Stimulated activated CD8-positive, alpha-beta memory T cell treated with anti-CD3 and anti-CD28 coated beads, Interleukin-12 subunit alpha, Interleukin-12 subunit beta, amount 100 ng/mL, for 1 hour (primary cell): ENCODE measurements at regions not wholly inside any gene's neighbourhood (a gene's known extent, or its start where the extent isn't known, plus 50 kb on each side); places are given as distances from the start of the nearest gene placed in this dataset.
"Not testable (repeated sequence)": the region's sequence is repeated elsewhere in the genome, so short reads cannot be mapped to it uniquely, and the experiment has no call there.

Source experiments
- DNase-seq: peaks from one replicate; pipeline ENCODE4 v3.0.0-alpha.2; 2020; ENCODE audit warnings: low read depth

DNA sequence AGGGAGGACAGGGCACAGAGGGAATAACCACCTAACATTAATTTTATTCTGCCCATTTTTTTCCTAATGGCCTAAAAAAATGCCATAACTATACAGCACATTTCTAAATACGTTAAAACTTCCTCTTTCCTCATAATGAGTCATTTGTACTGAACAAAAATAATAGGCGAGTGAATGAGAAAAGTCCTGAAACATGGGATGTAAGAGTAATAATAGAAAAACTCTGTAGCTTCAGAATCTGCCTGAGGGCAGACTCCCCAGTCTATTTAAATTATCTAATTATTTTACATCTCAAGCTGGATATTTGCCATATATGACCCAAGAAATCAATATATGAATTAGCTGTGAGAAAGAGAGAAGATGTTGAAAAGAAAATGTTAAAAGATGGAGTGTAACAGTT is 285.1 kb downstream of the TMX3 start:
- no peak for DNase-seq

DNA sequence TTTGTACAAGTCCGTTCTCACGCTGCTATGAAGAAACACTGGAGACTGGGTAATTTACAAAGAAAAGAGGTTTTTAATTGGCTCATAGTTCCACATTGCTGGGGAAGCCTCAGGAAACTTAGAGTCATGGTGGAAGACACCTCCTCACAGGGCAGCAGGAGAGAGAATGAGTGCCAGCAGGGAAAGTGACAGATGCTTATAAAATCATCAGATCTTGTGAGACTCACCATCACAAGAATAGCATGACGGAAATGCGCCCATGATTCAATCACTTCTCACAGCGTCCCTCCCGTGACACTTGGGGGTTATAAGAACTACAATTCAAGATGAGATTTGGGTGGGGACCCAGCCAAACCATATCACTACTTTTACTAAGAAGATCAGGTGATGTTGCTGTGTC is 285.8 kb downstream of the TMX3 start:
- no peak for DNase-seq

DNA sequence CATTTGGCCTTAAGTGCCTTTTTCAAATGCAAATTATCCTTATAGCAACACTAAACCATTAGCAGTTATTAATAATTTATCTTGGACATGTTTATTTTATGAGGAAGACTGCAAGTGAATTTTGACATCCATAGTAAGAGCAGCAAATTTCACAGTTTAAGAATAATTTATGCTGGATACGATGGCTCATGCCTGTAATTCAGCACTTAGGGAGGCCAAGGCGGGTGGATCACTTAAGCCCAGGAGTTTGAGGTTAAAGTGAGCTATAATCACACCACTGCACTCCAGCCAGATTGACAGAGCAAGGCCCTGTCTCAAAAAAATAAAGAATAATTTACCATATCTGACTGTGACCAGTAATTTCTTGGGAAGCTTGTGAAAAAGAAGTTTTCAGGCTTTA is 286.2 kb downstream of the TMX3 start:
- no peak for DNase-seq

DNA sequence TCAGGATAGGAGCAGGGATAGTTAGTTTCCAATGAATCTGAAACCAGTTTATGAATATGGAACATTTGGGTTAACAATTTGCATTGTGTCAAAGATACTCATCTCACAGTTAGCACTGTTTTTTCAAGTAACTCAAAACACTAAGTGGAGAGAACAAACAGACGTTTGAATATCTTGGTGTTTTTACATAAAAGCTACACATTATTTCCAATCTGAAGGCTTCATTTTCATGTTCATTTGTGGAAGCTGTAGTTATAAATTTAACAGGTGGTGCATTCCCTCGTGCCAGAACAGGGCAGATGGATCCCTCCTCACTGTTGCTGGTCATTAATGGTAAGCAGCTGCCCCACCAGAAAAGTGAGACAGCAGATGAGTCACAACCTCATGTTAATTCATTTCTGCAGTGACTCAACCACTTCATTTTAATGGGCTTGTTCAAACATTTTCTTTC is 286.9 kb downstream of the TMX3 start:
- DNase-seq: no peak

DNA sequence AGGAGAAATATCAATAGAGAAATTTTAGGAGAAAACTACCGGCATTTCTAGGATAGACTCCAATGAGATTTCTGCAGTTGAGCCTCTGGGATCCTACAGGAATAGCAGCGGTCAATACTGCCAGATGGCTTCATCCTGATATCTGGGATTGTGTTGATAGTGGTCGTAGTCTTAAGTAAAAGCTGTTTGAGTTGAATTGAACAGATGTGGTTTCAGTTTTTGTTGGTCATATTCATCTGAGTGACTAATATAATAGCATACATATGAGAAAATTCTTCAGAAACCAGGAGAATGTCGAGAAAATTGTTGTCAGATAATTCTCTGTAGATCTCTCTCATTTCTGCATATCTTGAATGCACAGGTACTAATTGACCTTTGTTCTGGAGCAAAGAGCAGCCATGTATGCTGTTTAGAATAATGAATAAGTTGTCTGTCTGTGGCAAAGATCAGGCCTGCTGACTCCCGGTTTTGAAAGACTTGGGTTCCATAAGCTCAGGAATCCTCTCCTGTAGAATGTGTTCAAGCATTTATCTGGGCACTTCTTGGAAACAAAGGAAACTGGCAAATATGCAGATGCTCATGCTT is 288.1 kb downstream of the TMX3 start:
- DNase-seq: no peak

DNA sequence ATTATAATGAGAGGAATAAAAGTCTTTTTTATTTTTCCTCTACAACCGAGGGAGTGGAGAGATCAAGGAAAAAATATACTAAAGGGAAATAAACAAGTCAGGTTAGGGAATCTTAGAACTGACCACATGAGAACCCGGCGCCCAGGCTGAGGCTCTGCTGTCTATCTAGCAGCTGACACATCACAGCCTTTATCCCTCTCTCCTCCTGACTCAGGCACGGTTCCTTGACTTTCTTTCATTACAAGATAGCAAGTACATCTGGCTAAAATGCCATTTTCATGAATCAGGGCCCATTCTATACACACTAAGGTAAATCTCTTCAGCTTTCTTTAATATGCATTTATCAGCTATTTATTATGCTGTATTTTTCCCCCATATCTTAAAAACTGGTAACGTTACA is 296.0 kb downstream of the TMX3 start:
- DNase-seq: no peak

DNA sequence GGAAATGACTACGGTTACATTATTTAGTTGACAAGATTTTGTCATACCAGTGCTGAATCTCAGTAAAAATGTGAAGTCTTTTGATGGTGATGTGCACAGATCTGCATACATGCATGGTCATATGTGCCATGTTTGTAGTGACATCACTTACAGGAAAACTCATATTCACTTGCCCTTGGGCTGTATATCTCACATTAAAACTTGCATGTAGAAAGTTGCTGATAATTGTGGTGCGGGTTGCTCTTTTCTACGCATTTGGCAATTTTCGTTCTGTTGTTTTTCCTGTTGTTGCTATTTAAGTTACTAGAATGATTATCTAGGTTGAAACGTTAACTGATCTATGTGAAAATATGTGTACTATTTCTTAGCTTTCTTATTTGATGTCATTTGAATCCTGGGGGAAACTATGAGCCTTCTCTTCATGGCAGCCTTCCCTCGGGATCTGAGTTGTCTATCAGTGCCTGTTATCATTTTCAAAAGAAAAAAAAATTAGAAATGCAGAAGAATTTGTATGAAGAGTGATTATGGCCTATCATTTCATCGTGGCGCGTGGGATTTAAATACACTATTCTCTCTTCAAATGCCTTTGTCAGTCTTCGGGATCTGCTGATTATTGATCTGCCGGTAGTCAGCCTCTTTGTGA is 296.6 kb downstream of the TMX3 start:
- DNase-seq: no peak

DNA sequence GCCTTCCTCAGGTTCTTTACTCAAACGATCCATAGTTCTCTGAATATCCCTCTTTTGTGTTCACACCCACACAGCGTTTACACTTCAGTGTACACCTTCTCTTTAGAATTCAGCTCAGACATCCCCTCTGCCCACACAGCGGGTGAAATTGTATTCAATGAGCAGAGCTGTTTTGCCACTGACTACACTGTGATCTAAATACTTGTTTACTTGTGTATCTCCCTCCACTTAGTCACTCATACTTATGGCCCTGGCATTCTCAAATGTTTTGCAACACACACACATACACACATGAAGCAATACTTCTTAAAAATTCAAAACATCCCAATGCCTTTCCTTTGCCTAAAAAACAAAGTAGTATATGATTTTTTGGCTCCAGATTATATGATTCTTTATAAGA is 297.1 kb downstream of the TMX3 start:
- no peak for DNase-seq

DNA sequence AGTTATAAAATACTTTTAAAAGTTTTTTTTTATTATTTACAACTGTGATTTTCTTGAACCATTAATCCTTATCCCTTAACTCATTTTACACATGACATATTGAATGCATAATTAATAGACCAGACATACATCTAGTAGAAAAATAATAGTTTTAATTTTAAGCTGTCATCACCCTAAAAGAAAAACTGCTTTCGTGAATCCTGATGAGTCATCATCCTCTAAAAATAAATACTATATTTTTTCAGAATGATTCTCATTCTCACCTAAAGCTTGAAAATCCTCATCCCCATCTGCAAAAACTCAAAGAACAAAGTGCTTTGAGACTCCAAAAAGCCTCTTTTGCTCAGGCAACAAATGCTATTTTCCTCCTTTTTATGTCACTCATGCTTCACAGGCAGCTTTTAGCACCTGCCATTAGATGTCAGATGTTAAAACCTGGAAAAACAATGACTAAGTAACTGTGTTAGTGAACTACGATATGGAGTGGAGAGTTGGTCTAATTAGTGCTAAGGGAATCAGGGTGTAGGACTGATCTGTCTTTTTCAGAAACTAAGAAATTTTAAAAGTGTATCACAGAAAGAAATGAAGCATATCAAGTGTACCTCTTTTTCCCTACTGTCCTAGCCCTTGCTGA is 297.6 kb downstream of the TMX3 start:
- DNase-seq: no peak

DNA sequence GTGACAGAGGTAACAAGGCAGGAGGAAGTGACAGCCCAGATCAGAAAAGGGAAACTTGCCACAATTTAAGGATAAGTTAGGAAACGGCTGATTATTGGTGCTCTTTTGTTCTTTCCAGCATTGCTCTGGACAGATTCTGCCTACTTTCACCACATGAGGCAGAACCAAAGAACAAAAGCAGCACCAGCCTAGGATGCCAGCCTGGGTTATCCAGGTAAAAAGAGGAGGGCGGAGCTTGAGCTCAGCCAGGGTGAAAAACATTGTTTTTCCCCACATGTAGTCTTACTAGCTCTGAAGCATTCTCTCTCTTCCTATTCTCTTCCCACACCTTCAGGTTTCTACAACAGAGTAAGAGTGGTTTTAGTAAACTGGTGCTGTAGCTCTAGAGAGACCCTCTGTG is 300.5 kb downstream of the TMX3 start:
- no peak for DNase-seq

DNA sequence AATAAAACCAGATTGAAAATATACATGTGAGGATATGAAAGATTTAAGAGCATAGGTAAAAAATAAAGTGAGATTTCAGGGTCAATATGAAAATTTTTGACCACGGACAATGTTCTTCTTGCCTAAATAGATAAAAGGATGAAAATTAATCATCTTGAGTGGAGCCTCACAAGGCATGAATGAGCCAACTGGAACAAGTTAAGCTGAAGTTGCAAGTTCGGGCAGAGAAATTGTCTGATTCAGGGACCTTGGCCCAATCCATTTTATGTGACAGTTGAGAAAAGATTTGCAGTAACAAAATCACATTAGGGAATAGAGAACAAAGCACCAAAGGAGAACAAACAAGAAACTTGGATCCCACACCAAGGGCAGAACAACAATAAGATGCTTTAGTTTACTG is 305.3 kb downstream of the TMX3 start:
- DNase-seq: no peak

DNA sequence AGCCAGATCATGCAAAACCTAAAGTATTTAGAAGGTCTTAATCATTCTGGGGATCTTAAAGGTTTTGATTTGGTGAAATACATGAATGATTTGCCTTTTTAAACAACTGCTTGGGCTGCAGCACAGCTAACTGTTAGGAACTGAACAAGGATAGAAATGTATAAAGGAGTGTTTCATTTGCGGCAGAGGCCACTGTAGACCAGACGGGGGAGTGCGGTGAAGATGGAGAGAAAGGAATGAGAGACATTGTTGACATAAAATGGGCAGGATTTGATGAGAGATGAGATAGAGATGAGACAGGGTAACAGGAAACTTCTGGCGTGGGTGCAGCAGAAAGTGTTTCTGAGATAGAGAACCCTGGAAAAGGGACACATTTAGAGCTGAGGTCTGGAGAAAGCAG is 308.1 kb downstream of the TMX3 start:
- DNase-seq: no peak

DNA sequence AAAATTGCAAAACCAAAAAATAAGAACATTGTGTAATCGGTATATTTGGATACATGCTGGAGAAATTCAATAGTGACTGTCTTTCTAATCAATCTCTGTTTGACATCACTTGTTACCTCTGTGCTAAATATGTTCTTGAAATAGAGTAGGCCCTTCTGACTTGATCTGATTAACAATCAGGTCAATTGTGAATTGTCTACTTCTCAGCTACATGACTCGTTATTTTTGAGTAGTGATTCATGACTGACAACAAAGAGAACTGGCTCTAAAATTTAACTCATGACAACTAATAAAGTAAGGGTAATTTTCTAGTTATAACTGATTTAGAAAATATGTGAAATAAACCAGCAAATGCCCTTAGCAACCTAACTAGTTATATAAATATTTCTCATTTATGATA is 312.1 kb downstream of the TMX3 start:
- no peak for DNase-seq

DNA sequence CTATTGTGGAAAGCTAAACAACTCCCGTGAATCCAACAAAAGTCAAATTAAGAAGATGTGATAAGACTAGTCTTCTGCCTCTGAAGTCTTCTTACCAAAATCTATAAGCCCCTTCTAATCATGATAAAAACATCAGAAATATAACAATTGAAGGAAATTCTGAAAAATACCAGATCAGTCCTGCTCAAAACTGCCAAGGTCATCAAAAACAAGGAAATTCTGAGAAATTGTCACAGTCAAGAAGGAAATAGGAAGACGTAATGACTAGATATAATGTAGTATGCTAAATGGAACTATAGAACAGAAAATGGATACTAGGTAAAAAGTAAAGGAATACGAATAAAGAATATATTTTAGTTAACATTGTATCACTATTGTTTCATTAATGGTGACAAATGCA is 314.0 kb downstream of the TMX3 start:
- no peak for DNase-seq

DNA sequence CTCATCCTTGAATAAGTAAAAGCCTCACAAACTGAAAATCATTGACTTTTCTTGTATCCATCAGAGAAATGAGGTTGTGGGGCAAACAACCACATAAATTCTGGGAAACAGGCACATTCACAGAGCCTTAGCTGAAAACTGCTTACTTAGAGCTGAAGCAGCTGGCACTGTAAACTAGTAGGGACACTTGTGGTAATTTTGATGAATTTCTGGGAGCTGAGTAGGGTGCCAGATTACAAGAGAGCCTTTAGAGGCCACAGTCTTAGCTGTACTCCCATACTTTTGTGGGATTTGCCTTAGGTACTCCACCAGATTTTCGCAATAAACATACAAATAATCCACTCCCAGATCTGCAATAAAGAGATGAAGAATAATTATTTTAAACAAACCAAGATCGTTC is 315.2 kb downstream of the TMX3 start:
- no peak for DNase-seq

DNA sequence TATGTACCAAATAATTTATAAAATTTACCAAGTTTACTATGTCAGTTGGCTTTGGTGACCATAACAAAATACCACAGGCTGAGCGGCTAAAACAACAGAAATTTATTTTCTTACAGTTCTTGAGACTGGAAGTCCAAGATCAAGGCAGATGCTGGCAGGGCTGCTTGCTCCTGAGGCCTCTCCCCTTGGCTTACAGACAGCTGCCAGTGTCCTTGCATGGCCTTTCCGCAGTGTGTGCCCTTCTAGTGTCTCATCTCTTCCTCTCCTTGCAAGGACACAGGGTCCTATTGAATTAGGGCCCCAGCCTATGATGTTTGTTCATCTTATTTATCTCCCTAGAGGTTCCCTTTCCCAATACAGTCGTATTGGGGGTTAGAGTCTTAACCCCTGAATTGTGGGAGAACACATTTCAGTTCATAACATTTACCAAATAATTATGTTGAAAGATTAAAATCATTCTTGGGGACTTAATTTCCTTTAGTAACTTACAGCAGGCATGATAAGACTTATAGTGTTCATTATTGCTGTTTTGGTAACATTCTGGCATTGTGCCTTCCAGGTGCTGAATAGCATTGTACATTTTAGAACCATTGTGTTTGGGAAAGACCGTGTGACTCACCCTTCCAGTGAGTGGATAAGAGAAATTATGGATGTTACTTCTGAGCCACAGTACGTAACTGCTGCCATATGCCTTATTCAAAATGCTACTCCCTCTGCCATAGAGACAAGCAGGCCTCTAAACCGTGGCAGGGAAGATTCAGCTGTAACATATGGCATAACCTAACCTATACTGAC is 317.5 kb downstream of the TMX3 start:
- DNase-seq: no peak

DNA sequence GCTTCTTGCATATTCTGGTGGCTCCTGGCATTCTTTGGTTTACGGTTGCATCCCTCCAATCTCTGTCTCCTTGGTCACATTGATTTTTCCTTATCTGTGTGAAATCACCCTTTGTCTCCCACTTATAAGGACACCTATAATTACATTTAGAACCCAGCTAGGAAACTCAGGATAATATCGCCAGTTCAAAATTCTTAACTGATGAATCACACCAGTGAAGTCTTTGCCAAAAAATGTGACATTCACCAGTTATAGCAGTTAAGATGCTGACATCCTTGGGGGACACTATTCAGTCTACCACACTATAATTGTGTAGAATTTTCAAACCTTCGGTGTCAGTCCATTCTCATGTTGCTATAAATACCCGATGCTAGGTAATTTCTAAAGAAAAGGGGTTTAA is 320.2 kb downstream of the TMX3 start:
- no peak for DNase-seq

DNA sequence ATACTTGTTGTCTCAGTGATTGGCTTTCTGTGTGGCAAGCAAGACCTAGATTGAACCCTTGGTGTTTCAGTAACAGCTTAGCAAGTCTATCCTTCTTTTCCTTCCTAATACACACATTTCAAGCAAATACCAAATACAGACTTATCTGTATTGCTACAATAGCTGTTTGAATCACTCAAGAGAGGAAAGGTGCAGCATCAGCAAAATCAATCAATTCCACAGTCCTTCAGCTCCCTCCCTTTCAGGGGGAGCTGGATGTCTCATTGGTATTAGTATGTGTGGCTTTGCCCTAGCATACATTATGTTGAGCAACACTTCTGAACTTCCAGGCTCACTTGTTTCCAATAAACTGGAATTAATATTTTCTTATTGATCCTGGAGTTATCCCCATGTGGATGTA is 323.1 kb downstream of the TMX3 start:
- no peak for DNase-seq

DNA sequence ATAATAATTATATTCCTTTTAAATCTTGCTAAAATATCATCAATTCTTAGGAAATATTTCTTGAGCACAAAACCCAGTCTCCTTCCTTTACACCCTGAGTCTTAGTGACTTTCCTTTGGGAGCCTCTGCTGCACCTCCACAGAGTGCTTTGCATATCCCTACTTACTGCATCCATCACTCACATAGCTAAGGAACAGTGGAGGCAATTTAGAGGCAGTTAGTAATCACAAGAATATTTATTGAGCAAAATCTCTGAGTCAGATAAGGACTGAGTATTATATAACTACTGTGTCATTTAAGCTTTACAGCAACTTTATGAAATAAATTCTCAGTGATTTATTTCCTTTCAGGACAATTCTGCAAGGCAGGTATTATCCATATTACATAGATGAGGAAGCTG is 327.7 kb downstream of the TMX3 start:
- DNase-seq: no peak

DNA sequence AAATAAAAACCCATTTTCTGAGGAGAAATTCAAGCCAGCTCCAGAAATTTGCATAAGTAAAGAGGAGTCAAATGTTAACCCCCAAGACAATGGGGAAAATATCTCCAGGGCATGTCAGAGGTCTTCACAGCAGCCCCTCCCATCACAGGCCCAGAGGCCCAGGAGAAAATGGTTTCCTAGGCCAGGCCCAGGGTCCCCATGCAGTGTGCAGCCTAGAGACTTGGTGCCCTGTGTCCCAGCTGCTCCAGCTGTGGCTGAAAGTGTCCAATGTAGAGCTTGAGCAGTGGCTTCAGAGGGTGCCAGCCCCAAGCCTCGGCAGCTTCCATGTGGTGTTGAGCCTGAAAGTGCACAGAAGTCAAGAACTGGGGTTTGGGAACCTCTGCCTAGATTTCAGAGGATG is 330.9 kb downstream of the TMX3 start:
- DNase-seq: not testable (repeated sequence)

DNA sequence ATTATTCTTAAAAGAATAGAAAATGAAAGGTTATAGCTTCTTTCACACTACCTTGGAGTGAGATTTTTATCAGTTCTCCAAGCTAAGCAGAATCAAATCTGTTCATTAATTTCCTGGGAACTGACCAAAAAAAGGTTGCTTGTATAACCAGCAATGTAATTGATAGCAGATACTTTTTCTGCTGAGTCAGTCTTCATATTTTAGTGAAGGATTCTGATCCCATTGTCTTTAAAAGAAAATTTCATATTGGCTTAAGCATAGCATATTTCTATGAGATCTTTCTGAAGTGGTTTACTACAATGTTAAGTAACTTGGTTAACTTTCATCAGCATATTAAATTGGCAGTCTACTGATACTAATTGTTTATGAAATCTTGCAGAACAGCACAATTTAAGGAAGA is 338.0 kb downstream of the TMX3 start:
- no peak for DNase-seq

DNA sequence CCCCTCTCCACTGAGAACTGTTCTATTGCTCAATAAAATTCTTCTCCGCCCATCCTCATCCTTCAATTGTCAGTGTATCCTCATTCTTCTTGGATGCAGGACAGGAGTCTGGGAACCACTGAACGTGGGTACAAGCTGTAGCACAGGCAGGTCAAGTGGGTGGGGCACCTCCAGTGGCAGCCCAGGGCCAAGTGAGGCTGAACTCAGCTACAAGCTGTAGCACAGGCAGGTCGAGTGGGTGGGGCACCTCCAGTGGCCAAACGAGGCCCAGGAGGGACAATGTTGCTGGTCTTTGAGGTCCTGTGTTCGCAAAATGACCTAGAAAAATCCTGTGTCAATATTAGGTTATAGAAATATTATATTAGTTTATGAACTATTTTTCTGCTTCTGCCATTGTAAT is 352.0 kb downstream of the TMX3 start:
- no peak for DNase-seq

DNA sequence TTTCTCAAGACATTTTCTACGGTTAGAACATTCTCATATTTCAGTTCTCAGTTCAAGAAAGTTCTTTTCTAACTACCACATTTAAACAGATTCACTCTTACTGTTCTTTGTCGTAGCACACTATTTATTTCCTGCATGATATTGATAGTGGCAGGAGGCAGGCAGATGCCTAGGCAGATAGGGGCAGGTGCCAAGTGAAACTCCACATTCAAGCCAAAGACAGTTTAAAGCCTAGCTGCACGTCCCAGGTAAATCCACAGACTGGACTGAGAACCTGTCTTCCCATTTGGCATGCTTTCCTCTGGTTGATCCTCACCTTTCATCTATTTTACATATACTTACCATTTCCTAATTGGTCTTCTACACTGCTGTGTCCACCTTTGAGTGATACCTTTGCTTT is 359.3 kb downstream of the TMX3 start:
- no peak for DNase-seq
